OCI-LY1 (cell line): ENCODE measurements at regions not wholly inside any gene's neighbourhood (a gene's known extent, or its start where the extent isn't known, plus 50 kb on each side); places are given as distances from the start of the nearest gene placed in this dataset.

Experiments used
- H2AFZ ChIP-seq: fragments of 200-600 bp; sonication (generic), shearing (Covaris generic); 2 replicates; pipeline ENCODE4 v1.6.0; 2014; ENCODE audit warnings: antibody characterized with exemption, mild to moderate bottlenecking, low read length
- H3F3A ChIP-seq: fragments of 200-600 bp; sonication (generic), shearing (Covaris generic); 2 replicates; pipeline ENCODE4 v1.6.0; 2014; ENCODE audit warnings: mild to moderate bottlenecking, antibody characterized with exemption, low read length, moderate library complexity; ENCODE audit not compliant: insufficient read depth
- H3K27ac ChIP-seq: fragments of 200-600 bp; sonication (generic); 2 replicates; pipeline ENCODE4 v1.5.1; 2014; ENCODE audit warnings: low read length, mixed run types, mild to moderate bottlenecking, low read depth; ENCODE audit not compliant: poor library complexity, severe bottlenecking
- H3K27me3 ChIP-seq: fragments of 200-600 bp; sonication (generic); 2 replicates; pipeline ENCODE4 v1.6.0; 2014; ENCODE audit warnings: antibody characterized with exemption, mild to moderate bottlenecking, low read length, moderate library complexity; ENCODE audit not compliant: insufficient read depth
- H3K36me3 ChIP-seq: fragments of 200-600 bp; sonication (generic); 2 replicates; pipeline ENCODE4 v1.6.1; 2014; ENCODE audit warnings: mild to moderate bottlenecking, antibody characterized with exemption, low read length, moderate library complexity, mixed read lengths; ENCODE audit not compliant: insufficient read depth
- H3K4me1 ChIP-seq: fragments of 200-600 bp; sonication (generic); 2 replicates; pipeline ENCODE4 v1.5.1; 2014; ENCODE audit warnings: mild to moderate bottlenecking, low read length, moderate library complexity; ENCODE audit not compliant: insufficient read depth, severe bottlenecking
- H3K4me2 ChIP-seq: fragments of 200-600 bp; sonication (generic), shearing (Covaris generic); 2 replicates; pipeline ENCODE4 v1.6.1; 2014; ENCODE audit warnings: low read length
- H3K4me3 ChIP-seq: fragments of 200-600 bp; sonication (generic); 2 replicates; pipeline ENCODE4 v1.5.1; 2014; ENCODE audit warnings: low read length, low read depth, mild to moderate bottlenecking, mixed read lengths; ENCODE audit not compliant: poor library complexity, severe bottlenecking
- H3K79me2 ChIP-seq: fragments of 200-600 bp; shearing (Covaris generic); 2 replicates; pipeline ENCODE4 v1.6.1; 2016; ENCODE audit warnings: mixed run types, low read length, mixed read lengths; ENCODE audit not compliant: insufficient read depth
- H3K9ac ChIP-seq: fragments of 200-600 bp; sonication (generic), shearing (Covaris generic); 2 replicates; pipeline ENCODE4 v1.6.1; 2014; ENCODE audit warnings: mild to moderate bottlenecking, low read length, mixed read lengths
- H3K9me2 ChIP-seq: fragments of 200-600 bp; sonication (generic), shearing (Covaris generic); 2 replicates; pipeline ENCODE4 v1.6.1; 2014; ENCODE audit warnings: low read depth, mild to moderate bottlenecking, low read length, mixed read lengths
- H3K9me3 ChIP-seq: fragments of 200-600 bp; shearing (Covaris generic); 2 replicates; pipeline ENCODE4 v1.6.1; 2014; ENCODE audit warnings: low read length, mixed read lengths
- H4K20me1 ChIP-seq: fragments of 200-600 bp; sonication (generic), shearing (Covaris generic); 2 replicates; pipeline ENCODE4 v1.6.0; 2016; ENCODE audit warnings: mild to moderate bottlenecking, low read length; ENCODE audit not compliant: insufficient read depth
- CTCF ChIP-seq: fragments of 200-600 bp; sonication (generic), shearing (Covaris generic); IDR thresholded peaks from 2 replicates; pipeline ENCODE4 v1.5.1; 2017; ENCODE audit warnings: mild to moderate bottlenecking, antibody characterized with exemption, low read length, moderate library complexity, mixed read lengths
- EZH2 ChIP-seq: fragments of 200-600 bp; sonication (generic), shearing (Covaris generic); IDR thresholded peaks from 2 replicates; pipeline ENCODE4 v1.8.0; 2017; ENCODE audit warnings: borderline replicate concordance, mixed run types, mild to moderate bottlenecking, antibody characterized with exemption, low read length, moderate library complexity, mixed read lengths

- no peaks in the 10 kb centered on the region for H3K79me2 ChIP-seq
- no peaks in the 10 kb centered on the region for H4K20me1 ChIP-seq
- no peaks in the 10 kb centered on the region for H3K9me2 ChIP-seq
- H3K36me3 ChIP-seq: no peaks in the 10 kb centered on the region
- H3F3A ChIP-seq: no peaks in the 10 kb centered on the region
- TF ChIP-seq EZH2 (no peak), CTCF (no peak)
- no peaks in the 10 kb centered on the region for H3K9me3 ChIP-seq
- H2AFZ ChIP-seq: no peak overlapping the region
- H3K27me3 ChIP-seq: no peaks in the 10 kb centered on the region
- H3K4me3 ChIP-seq: no peak overlapping the region
- no peak overlapping the region for H3K9ac ChIP-seq
- no peak overlapping the region for H3K27ac ChIP-seq
- no peaks in the 10 kb centered on the region for H3K4me1 ChIP-seq
- H3K4me2 ChIP-seq: no peak overlapping the region
Measured at GRCh38 chr9:11968631-11969030, 724.6 kb upstream of the TYRP1 start.

DNA sequence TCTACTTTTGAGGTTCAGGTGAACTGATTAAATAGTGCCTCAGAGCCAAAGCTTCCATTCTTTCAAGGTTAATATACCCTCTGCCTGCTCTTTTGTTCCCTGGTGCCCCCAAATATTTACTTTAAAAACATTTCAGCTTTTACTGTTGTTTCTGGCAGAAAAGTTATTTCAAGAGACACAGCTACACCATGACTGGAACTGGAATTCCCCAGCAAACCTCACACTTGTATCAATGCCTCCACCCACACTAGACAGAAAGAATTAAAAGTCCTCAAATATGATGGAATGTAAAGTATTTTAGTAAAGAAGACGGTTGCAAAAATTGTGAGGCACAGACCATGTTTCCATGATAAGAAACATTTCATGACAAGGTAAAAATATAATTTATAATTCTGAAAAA lies 720.2 kb upstream of the TYRP1 start:
- Histone ChIP-seq H3K9ac (no peak overlapping the region), H3K9me2 (no peaks in the 10 kb centered on the region), H4K20me1 (no peaks in the 10 kb centered on the region), H3K27me3 (no peaks in the 10 kb centered on the region), H3K9me3 (no peaks in the 10 kb centered on the region), H3K36me3 (no peaks in the 10 kb centered on the region), H3K27ac (no peak overlapping the region), H3F3A (no peaks in the 10 kb centered on the region), H3K79me2 (no peaks in the 10 kb centered on the region), H3K4me3 (no peak overlapping the region), H3K4me1 (no peaks in the 10 kb centered on the region), H3K4me2 (no peak overlapping the region), H2AFZ (no peak overlapping the region)
- TF ChIP-seq CTCF (no peak), EZH2 (no peak)

- no peaks in the 10 kb centered on the region for H3K9me3 ChIP-seq
- no peaks in the 10 kb centered on the region for H3K9me2 ChIP-seq
- no peak for TF ChIP-seq EZH2
- TF ChIP-seq CTCF: no peak
- H3F3A ChIP-seq: no peaks in the 10 kb centered on the region
- no peak overlapping the region for H3K4me2 ChIP-seq
- H2AFZ ChIP-seq: no peak overlapping the region
- H3K4me3 ChIP-seq: no peak overlapping the region
- no peaks in the 10 kb centered on the region for H4K20me1 ChIP-seq
- H3K27ac ChIP-seq: no peak overlapping the region
- no peaks in the 10 kb centered on the region for H3K79me2 ChIP-seq
- no peaks in the 10 kb centered on the region for H3K27me3 ChIP-seq
- H3K36me3 ChIP-seq: no peaks in the 10 kb centered on the region
- H3K4me1 ChIP-seq: no peaks in the 10 kb centered on the region
- H3K9ac ChIP-seq: no peak overlapping the region
Measured at GRCh38 chr9:11973511-11973910, 719.7 kb upstream of the TYRP1 start.
